GM18867 (cell line): ENCODE measurements at regions not wholly inside any gene's neighbourhood (a gene's known extent, or its start where the extent isn't known, plus 50 kb on each side); places are given as distances from the start of the nearest gene placed in this dataset.
A peak's percentile ranks its signal among the peaks of the same experiment; 100 is the strongest.

Experiments used
- ATAC-seq: cut with Tn5 transposase; IDR thresholded peaks from one replicate; pipeline ENCODE4 v1.9.1; 2021; ENCODE audit warnings: mild to moderate bottlenecking, moderate library complexity; ENCODE audit not compliant: unreplicated experiment

- ATAC-seq, result peak; percentile 92
Measured at GRCh38 chr12:27179400-27180214, 64.5 kb upstream of the STK38L start.

GRCh38 chr12:27180906-27181505, 63.1 kb upstream of the STK38L start:
- no peak for ATAC-seq

- no peak for ATAC-seq
Measured at GRCh38 chr12:27183342-27183741, 60.7 kb upstream of the STK38L start.

- ATAC-seq, result peak; percentile 88
Measured at GRCh38 chr12:27185234-27186021, 58.7 kb upstream of the STK38L start.

- ATAC-seq, result no peak
Measured at GRCh38 chr12:27186022-27186839, 57.9 kb upstream of the STK38L start.

GRCh38 chr12:27187697-27188096, 56.4 kb upstream of the STK38L start:
- ATAC-seq, result no peak

GRCh38 chr12:27190761-27191160, 53.3 kb upstream of the STK38L start:
- no peak for ATAC-seq

- ATAC-seq, result no peak
Measured at GRCh38 chr12:27191531-27191930, 52.6 kb upstream of the STK38L start.

- ATAC-seq, result no peak
Measured at GRCh38 chr12:27192118-27192802, 51.8 kb upstream of the STK38L start.

GRCh38 chr12:27193106-27193505, 51.0 kb upstream of the STK38L start:
- ATAC-seq, result no peak

GRCh38 chr12:27193854-27194544, 50.1 kb upstream of the STK38L start:
- ATAC-seq, result no peak
